Stimulated activated CD4-positive, alpha-beta T cell treated with anti-CD3 and anti-CD28 coated beads, Interleukin-15, amount 100 ng/mL, for 24 hours (primary cell): ENCODE measurements at regions not wholly inside any gene's neighbourhood (a gene's known extent, or its start where the extent isn't known, plus 50 kb on each side); places are given as distances from the start of the nearest gene placed in this dataset.

ENCODE experiments used
- DNase-seq: peaks from one replicate; pipeline ENCODE4 v3.0.0-alpha.2; 2020

DNA sequence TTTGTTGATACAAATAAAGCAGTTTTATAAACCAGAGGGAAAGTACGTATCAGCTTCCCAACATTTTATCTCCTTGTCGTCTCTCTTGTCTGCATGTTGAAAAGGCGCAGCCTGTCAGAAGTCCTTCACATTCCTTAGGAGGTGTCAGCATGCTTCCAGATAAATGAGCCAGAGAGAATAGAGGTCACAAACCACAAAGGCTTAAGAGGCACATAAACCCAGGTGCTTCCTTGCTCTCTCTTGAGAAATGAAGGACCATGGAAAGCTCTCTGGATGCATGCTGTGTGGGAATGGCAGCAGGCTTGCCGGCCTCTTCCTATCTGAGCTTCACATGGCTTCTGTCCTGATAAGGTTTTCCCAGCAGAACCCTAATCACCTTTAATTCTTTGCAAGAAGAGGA is 448.5 kb downstream of the XPNPEP1 start:
- no peak for DNase-seq

DNA sequence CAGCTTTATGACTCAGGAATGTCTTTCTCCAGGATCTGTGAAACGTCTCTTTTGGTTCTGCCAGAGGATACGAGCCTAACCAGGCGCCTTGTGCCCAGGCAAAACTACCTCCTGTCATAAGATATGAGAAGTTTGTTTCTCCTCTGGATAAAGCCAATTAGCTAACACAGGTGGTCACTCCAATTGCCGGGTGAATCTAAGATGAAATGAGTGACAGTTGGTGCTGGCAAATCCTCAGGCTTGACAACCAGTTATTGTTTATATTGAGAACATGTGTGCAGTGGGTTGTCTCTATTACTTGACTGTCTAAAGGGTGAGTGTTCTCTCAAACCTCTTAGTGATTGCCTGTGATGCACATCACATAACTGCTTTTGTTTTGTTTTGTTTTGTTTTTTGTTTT is 449.1 kb downstream of the XPNPEP1 start:
- no peak for DNase-seq

DNA sequence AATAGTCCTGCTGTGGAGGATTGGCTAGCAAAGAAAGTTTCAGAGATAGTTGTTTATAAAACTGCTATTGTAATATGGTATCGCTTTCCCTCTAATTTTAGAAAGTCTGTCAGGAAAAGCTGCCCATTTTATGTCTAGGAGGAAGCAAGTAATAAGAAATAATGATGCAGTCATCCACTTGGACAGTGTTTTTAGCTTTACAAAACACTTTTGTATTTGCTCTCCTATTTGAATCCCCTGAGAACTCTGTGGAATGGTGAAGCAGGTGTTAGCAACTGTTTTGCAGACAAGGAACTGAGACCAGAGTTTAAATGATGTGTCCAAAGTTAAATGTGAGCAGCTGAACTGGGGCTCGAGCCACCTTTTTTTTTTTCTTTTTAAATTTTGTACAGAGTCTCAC is 455.8 kb downstream of the XPNPEP1 start:
- no peak for DNase-seq

DNA sequence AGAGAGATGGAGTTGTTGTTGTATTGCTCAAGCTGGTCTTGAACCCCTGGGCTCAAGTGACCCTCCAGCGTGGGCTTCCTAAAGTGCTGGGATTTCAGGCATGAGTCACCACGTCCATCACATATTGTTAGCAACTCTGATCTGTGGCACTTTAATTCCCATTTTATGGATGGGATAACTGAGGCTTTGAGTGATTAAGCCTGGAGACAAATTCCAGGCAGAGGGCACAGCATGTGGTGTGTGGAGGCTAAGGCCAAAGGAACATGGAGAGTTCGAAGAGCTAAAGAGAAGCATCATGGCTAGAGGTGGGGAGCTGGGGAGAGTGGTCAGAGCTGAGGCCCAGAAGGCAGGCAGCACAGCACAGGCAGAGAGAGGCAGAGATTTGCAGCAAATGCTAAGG is 458.4 kb downstream of the XPNPEP1 start:
- DNase-seq: no peak

DNA sequence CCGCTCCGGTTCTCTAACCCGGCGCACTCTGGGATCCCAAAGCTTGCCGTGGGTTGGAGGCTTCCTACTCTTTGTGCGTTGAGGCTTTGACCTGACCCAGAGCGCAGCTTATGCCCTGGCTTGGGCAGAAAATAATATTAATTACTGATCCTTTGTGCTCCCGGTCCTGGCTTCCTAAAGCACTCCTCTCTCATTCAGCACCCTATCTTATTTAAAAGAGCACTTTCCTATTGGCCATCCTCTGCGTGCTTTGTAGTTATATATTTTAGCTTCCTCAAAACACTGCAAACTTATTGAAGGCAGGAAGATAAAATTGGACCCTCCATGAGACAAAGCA is 466.0 kb downstream of the XPNPEP1 start:
- no peak for DNase-seq

GRCh38 chr10:109456566-109457301 is 466.6 kb downstream of the XPNPEP1 start:
- DNase-seq: no peak

DNA sequence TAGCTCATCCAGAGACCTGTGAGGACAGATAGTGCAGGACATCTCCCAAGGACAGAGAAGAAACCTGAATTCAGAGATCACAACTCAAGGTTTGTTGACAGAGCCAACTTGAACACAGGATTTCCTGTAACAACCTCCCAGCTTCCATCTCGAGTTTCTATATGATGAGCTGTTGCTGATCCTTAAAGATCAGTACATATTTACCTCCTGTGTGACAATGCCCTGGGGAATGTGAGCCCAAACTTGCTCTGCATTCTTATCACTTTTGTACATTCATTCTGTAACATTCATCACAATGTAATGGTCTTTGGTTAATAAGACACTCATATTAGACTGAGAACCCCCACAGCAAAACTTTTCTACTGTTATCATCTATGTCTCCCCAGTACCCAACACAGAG is 468.6 kb downstream of the XPNPEP1 start:
- DNase-seq: no peak

DNA sequence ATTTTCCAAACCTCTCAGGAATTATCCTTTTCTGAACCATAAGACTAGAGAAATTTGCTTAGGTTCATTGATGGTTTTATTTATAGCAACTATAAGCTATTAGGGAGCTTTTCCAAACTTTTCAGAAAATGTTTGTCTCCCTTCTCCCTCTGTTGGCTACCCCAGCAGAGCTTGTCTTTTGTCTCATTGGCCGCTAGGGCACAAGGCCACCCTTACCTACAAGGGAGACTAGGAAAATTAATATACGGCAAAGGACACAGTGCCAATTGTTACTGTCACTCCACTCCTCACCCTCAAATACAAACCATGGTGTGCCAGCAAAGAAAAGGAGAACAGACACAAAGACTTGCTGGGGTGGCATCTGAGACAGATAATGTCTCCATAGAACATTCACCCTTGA is 471.4 kb downstream of the XPNPEP1 start:
- no peak for DNase-seq

- no peak for DNase-seq
Observed at GRCh38 chr10:109450702-109451101, 472.6 kb downstream of the XPNPEP1 start.

DNA sequence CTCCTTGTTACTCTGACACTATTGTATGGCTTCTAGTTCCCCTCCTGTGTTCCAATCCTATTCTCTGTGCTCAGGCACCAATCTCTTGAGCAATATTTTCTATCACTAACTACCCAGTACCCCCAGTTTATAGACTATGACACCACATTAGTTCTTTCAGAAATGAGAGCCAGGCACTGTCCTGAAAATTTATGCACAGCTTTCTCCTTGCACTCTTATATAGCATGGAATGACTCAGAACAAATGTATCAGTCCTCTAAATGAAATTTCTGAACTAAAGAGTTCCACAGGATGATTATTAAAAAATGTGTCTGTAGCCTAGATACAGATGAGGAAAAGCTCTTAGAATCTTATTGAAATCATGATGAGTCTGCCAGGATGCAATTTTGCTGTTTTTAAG is 489.9 kb downstream of the XPNPEP1 start:
- no peak for DNase-seq

- no peak for DNase-seq
Observed at GRCh38 chr10:109432281-109432680, 491.0 kb downstream of the XPNPEP1 start.

GRCh38 chr10:109430799-109431198 is 492.5 kb downstream of the XPNPEP1 start:
- no peak for DNase-seq

DNA sequence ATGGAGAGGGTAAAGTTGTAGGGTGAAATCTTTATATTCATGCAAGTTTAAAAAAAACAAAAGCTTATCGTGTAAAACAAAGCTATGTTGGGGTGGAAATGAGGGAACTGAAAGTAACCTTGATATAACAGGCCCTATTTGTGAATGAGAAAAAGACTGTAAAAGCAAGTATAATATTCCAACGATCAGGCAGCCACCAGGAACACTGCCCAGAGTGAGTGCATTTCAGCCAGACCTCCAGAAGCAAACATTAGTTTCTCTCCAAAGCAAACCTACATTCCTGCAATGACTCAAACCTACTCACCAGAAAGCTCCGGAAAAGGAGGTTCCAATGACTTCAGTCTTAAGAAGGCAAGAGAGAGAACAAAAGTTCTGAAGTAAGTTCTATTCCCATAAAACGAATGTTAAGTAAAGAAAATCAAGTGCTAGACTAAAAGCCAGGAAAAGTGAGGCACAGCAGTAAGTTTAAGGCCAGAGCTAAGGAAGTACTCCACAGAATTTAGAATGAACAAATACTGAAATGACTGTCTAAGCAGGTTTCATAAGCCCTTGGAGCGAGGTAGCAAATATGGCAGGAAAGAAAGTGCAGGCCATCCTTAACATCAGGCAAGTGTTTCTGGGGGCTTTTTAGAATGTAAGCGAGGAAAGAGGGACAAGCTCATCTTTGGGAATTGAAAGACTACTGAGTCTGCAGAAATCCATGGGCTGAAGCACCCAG is 493.1 kb downstream of the XPNPEP1 start:
- no peak for DNase-seq

- DNase-seq: no peak
Observed at GRCh38 chr10:109428775-109429491, 494.4 kb downstream of the XPNPEP1 start.

DNA sequence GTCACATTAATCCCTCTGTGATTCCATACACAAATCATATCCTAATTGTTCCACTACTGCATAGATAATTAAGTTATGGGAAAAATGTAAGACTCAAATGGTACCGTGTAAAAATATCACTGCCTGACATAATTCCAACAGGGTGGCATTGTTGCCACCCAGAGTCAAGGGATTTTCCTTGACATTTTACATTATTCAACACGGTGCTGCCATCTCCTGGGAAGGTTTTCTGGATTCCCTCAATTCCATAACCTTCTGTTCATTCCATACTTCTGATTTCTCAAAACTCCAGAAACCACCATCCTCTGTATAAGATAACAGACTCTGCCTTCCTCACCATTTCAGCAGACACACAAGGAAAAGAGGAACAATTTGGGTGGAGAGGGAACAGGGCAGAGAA is 495.9 kb downstream of the XPNPEP1 start:
- DNase-seq: no peak

GRCh38 chr10:109426987-109427386 is 496.3 kb downstream of the XPNPEP1 start:
- no peak for DNase-seq

- DNase-seq: no peak
Observed at GRCh38 chr10:109418795-109419194, 504.5 kb downstream of the XPNPEP1 start.

DNA sequence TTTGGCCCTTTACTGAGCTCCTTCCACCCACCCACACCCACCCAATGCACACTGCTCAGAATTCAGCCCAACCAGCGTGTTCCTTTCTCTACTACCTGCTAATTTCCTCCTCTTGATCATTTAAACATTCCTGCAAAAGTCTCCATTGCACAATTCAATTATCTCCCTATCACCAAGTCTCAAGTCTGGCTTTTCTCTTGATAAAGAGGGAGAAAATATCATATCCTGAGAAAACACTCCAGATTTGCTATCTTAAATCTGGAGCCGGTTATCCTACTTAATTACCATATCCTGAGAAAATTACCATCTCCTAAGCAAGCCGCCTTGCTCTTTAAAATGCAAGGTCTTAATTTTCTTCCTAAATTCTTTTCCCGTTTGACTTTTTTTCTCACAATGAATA is 505.5 kb downstream of the XPNPEP1 start:
- no peak for DNase-seq

DNA sequence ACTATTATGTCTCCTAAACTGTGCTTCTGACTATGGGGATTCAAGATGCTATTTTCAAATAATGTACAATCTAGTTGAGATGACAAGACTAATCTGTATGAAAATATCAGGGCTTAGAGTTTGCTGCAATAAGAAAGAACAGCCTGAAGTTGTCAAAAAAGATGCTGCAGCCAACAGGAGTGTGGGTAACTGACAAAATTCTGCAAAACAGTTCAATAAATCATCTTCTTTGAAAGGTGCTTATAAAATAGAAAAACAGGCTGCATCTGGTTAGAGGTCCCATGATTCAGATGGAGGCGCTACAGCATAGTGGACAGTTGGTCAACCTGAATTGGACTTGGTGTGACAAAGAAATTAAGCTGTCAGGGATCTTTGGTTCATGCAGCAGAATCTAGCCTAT is 511.0 kb downstream of the XPNPEP1 start:
- no peak for DNase-seq

- no peak for DNase-seq
Observed at GRCh38 chr10:109411917-109412316, 511.4 kb downstream of the XPNPEP1 start.

DNA sequence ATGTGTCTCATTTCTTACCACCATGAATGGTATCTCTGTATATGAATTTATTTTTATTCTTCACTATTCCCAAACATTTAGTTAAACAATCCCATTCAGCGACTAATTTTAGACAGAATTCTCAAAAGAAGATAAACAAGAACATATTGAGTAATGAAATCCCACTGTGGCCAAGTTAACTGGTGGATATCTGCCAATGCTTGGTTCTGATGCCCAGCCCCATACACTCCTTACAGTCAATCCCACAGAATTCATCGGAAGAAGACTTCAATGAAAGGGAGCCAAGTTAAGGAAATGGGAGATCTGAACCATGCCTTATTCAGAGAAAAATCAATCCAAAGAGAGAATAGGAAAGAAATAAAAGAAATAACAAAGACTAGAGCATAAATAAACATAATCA is 518.0 kb downstream of the XPNPEP1 start:
- no peak for DNase-seq

GRCh38 chr10:109403551-109403950 is 519.8 kb downstream of the XPNPEP1 start:
- DNase-seq: no peak

DNA sequence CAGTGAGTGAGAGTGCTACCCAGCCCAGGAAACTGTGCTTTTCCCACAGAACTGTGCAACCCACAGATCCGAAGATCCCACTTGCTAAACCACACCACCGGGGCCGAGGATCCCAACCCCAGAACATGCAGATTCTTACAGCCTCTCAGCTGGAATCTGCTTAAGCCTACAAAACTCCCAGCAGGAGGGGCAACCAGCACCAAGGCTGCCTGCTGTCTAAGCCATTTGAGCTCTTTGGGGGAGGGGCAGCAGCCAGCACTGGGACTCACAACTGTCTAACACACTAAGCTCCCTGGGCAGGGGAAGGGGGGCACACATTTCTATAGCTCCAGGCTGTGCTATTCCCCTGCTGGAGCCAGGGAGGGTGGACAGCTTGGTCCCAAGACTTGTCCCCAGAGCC is 529.9 kb downstream of the XPNPEP1 start:
- DNase-seq: no peak

DNA sequence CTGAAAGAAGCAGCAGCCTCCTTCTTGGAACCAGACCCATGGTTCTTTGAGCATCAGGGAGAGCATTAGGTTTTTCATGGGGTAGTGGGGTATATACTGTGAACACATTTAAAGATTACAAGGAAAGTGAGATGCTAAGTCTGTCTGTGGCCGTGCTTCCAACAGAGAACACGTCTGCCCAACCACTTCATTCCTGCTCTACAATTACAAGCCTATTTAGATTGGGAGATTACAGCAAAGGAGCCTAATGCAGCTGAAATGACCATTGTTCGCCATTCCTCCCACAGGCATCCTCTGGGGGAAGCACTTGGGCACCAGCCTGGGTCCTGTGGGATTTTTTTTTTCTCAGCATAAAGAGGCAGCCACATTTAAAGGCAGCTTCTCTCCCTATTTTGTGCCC is 536.4 kb downstream of the XPNPEP1 start:
- DNase-seq: no peak
